ENCODE measurements at regions not wholly inside any gene's neighbourhood (a gene's known extent, or its start where the extent isn't known, plus 50 kb on each side); places are given as distances from the start of the nearest gene placed in this dataset.

- TF ChIP-seq CTCF (IDR thresholded peaks at IDR 0.05 in 8 of 11, conservative IDR thresholded peaks at IDR 0.05 in 3 of 11) = no peak
- TF ChIP-seq POLR2A (IDR thresholded peaks at IDR 0.05) = no peak
- TF ChIP-seq POLR2AphosphoS5 (IDR thresholded peaks at IDR 0.05) = no peak
These were observed 100.3 kb upstream of the C10orf90 start for GRCh38 chr10:126770809-126771208.

Data from spleen (tissue), 7 donors.